PC-9 (cell line): ENCODE measurements at regions not wholly inside any gene's neighbourhood (a gene's known extent, or its start where the extent isn't known, plus 50 kb on each side); places are given as distances from the start of the nearest gene placed in this dataset.

Experiments
- CTCF ChIP-seq: fragments of 200-600 bp; sonication (generic); conservative IDR thresholded peaks from 2 replicates; pipeline ENCODE4 v1.6.1; 2017; ENCODE audit warnings: mixed run types, antibody characterized with exemption, mild to moderate bottlenecking, moderate library complexity
- EZH2 ChIP-seq: fragments of 200-600 bp; sonication (generic); IDR thresholded peaks from 2 replicates; pipeline ENCODE4 v1.8.0; 2017; ENCODE audit warnings: antibody characterized with exemption, low read depth

GRCh38 chr6:3593161-3593560, 136.3 kb upstream of the SLC22A23 start:
- no peak for TF ChIP-seq CTCF
- TF ChIP-seq EZH2 = no peak
